ENCODE measurements at regions not wholly inside any gene's neighbourhood (a gene's known extent, or its start where the extent isn't known, plus 50 kb on each side); places are given as distances from the start of the nearest gene placed in this dataset.

GRCh38 chr19:28218728-28219127 lies 994.2 kb downstream of the UQCRFS1 start:
- DNase-seq (ENCODE audit: low spot score), result no peak

DNA sequence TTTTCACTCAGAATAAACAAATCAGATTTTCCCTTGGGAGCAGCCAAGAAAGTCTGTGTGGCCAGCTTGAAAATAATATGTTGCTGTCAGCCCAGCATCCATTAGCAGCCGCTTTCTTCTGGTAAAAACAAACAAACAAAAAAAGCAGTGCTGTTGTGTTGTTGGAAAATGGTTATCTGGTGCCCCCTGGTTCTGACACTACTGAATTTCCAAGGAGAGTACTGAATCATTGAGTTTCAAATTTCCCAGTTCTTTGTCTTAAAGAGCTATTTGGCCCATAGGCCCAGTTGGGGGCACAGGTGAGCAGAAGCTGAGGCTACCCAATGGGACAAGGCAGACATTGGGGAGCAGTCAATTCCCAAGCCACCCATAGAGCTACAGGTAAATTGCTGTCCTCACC lies 995.9 kb downstream of the UQCRFS1 start:
- DNase-seq (ENCODE audit: low spot score), result no peak

GRCh38 chr19:28213470-28214082 lies 999.4 kb downstream of the UQCRFS1 start:
- DNase-seq (ENCODE audit: low spot score), result no peak

DNA sequence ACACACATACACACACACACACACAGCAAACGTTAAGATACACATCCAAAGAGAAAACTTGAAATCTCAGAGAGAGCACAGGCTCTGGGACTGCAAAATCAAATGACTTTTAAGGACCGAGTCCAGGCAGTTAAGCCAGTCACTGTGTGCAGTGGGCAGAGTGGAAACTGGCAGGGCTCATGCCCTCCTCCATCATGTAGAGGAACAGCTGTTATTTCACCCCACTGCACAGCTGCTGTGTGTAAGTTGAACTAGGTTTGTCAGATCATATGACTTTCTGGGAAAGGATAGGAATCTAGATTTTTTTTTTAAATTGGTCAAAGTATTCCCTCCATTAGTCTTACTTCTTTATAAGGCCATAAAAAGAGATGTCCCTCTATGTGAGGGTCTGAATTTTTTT lies 1002.1 kb downstream of the UQCRFS1 start:
- DNase-seq (ENCODE audit: low spot score), result no peak

DNA sequence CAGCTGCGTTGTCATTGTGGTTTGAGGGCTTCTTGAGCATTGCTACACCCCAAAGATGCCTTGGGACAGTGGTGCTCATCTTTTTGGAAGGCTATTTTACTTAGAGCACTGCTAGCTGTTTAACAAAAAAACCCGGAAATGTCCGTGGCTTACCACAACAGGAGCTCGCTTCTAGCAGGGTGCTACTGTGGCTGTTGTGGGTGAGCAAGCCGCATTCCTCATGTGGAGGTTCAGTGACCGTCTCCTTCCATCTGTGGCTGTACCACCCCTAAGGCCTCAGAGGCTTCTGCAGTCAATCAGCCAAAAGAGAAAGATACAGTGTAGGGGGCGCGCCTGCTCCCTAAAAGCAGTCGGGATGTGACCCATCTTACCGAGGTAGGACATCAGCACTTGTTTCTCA lies 1004.2 kb downstream of the UQCRFS1 start:
- no peak for DNase-seq (ENCODE audit: low spot score)

GRCh38 chr19:28207244-28207643 lies 1005.7 kb downstream of the UQCRFS1 start:
- no peak for DNase-seq (ENCODE audit: low spot score)

GRCh38 chr19:28201462-28201943 lies 1011.4 kb downstream of the UQCRFS1 start:
- no peak for DNase-seq (ENCODE audit: low spot score)

DNA sequence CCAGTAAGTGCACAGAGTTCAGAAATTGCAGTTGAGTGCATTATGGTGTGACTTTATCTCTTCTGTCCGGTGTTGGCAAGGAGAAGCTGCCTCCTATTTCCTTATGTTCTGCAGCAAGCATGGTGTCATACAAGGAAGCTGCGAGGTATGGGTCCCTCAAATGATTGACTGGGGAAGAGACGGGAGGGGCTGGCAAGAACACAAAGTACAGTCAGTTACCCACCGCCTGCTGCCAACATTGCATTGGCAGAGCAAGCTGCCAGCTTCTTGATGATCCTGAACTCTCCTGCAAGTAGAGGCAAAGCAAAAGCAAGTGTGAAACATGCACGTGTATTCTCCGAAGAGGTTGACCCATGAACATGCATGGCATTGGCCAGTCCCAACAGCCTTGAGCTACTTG lies 1013.6 kb downstream of the UQCRFS1 start:
- no peak for DNase-seq (ENCODE audit: low spot score)

GRCh38 chr19:28196961-28197360 lies 1016.0 kb downstream of the UQCRFS1 start:
- DNase-seq (ENCODE audit: low spot score), result no peak

DNA sequence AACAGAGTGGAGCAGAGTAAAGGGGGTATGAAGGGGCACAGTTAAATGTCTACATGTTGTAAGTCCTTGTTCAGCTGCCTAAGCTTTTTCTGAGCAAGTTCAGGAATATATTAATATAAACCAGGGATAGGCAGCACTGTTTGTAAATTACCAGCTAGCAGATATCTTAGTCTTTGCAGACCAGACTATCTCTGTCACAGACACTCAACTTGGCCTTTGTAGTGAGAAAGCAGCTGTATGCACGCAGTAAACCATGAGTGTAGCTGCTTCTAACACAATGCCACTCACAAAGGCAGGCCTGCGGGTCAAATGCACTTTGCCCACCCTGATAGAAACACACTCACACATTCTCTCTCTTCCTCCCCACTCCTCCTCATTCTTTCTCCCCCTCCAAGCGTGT lies 1016.9 kb downstream of the UQCRFS1 start:
- no peak for DNase-seq (ENCODE audit: low spot score)

DNA sequence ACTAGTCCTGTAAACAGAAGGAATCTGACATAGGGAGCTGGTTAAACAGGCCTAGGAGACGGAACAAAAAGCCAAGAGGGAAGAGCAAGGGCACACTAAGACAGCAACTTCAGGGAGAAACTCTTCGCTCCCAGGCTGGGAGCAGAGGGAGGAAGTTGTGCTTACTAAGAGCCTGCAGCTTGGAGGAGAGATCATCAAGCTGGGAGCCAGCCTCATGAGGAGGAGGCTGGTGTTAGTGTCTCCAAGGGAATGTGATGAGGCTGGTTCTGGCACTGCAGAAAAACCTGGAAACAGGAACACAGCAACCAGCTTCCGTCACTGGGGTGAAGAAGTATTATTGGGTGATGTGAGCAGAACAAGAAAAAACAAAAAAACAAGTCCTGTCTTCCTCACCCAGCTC lies 1027.3 kb downstream of the UQCRFS1 start:
- DNase-seq (ENCODE audit: low spot score), result no peak

GRCh38 chr19:28184997-28185396 lies 1028.0 kb downstream of the UQCRFS1 start:
- no peak for DNase-seq (ENCODE audit: low spot score)

DNA sequence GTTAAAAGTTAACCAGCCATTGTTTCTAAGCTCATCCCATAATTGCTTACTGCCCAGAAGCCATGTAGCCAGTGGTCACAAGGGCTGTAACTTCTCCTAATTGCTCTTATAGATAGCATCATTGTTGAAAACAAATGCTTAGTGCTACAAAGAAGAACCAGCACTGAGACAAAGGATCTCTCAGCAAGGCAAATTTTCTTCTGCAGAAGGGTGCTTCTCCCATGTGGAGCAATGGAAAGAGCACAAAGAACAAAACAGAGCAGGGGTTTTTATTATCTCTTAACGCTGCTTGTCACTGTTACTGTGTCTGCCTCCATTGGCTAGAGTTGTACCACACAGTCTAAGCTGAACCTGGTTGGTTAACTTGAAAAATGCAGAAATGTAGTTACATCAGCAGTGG lies 1036.8 kb downstream of the UQCRFS1 start:
- no peak for DNase-seq (ENCODE audit: low spot score)

- DNase-seq (ENCODE audit: low spot score), result no peak
These were observed 1041.0 kb downstream of the UQCRFS1 start for GRCh38 chr19:28171983-28172382.

GRCh38 chr19:28170066-28170465 lies 1042.9 kb downstream of the UQCRFS1 start:
- no peak for DNase-seq (ENCODE audit: low spot score)

- DNase-seq (ENCODE audit: low spot score), result no peak
These were observed 1043.6 kb downstream of the UQCRFS1 start for GRCh38 chr19:28169168-28169887.

DNA sequence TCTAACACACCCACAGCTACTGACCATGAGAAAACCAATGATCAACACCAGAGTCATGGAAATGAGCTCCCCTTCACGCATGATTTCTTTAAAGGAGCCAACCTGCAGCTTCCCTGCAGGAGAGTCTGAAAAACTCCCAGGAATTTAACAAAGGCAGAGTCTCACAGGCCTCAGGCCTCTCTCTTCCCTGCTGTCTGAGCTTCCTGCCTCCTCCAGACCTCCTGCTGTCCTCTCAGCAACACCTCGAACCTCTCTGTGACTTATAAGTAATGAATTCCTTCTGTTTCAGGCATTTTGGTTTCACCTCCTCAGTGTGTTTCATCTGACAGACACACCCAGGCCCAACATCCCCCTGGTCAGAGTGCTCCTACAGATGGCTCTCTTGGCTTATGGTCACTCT lies 1044.4 kb downstream of the UQCRFS1 start:
- DNase-seq (ENCODE audit: low spot score), result no peak

DNA sequence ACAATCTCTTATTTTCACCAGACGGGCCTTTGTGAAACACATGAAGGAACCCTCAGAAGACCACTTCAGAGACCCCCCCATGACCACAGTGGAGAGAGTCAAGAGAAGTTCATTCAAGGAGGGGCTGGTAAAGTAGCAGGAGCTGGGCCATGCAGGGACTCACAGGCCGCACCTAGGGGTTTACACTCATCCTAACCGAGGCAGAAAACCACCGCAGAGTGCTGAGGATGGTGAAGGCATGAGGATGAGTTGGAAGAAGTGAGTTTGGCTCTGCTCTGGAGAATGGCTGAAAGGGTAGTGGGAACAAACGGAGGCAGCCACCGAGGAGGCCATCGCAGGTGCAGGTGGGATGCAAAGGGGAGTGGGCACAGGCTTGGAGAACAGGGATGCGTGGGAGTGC lies 1046.9 kb downstream of the UQCRFS1 start:
- no peak for DNase-seq (ENCODE audit: low spot score)

DNA sequence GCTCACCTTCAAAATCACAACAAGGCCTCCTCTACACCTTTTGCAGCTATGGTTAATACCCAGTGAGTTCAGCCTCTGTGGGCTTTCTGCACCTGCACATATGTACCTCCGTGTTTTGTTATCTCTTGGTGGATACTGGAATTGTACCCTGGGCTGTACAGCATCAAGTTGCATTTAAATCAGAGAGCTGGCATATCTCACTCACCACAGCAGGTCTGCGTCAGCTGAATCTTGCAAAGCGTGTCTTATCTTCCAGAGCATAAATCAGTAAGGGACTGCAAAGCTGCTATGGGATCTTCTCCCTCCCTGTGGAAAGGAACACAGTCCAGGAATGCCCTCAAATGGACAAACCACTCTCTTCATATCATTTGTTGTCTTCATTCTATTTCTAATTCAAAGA lies 1048.7 kb downstream of the UQCRFS1 start:
- DNase-seq (ENCODE audit: low spot score), result no peak

GRCh38 chr19:28159065-28159464 lies 1053.9 kb downstream of the UQCRFS1 start:
- no peak for DNase-seq (ENCODE audit: low spot score)

GRCh38 chr19:28155265-28155664 lies 1057.7 kb downstream of the UQCRFS1 start:
- no peak for DNase-seq (ENCODE audit: low spot score)

DNA sequence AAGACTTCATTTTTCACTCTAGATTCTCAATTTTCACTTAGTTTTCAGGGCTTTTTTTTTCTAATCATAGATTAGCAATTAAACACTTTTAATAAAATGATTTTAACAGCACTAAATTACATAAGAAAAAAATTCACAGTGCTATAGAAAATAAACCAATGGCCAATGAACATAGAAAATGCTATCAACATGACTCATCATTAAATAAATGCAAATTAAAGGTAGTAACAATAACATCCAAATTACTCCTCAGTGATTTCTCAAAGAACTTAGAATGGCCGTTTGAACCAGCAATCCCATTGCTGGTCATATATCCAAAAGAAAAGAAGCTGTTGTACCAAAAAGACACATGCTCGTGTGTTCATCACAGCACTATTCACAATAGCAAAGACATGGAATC lies 1058.9 kb downstream of the UQCRFS1 start:
- DNase-seq (ENCODE audit: low spot score), result no peak

- no peak for DNase-seq (ENCODE audit: low spot score)
These were observed 1059.8 kb downstream of the UQCRFS1 start for GRCh38 chr19:28153123-28153522.

DNA sequence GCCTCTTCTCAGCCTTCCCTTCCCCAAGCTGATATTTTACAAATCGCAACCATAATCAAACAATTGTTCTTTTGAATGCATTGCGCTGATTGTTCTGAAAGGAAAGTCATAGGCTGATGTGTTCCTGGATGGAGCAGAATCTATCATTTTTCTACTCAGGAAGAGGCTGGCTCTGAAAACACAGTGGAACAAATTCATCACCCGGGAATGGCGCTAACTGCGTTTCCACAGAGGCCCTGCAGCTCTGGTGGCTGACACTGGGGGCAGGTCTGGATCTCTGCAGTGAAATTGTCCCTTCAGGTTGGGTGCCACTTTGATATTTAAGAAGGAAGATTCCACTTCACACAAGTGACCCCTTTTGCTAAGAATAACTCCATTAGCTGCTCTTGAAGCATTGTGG lies 1060.8 kb downstream of the UQCRFS1 start:
- peak; percentile 11 for DNase-seq (ENCODE audit: low spot score)

Measured in globus pallidus (tissue), 1 donor.